ENCODE measurements at regions not wholly inside any gene's neighbourhood (a gene's known extent, or its start where the extent isn't known, plus 50 kb on each side); places are given as distances from the start of the nearest gene placed in this dataset.

GRCh38 chr2:16496426-16497388 is 168.9 kb downstream of the CYRIA start:
- DNase-seq = no peak

- DNase-seq = no peak
Observed at GRCh38 chr2:16495509-16496208, 170.0 kb downstream of the CYRIA start.

DNA sequence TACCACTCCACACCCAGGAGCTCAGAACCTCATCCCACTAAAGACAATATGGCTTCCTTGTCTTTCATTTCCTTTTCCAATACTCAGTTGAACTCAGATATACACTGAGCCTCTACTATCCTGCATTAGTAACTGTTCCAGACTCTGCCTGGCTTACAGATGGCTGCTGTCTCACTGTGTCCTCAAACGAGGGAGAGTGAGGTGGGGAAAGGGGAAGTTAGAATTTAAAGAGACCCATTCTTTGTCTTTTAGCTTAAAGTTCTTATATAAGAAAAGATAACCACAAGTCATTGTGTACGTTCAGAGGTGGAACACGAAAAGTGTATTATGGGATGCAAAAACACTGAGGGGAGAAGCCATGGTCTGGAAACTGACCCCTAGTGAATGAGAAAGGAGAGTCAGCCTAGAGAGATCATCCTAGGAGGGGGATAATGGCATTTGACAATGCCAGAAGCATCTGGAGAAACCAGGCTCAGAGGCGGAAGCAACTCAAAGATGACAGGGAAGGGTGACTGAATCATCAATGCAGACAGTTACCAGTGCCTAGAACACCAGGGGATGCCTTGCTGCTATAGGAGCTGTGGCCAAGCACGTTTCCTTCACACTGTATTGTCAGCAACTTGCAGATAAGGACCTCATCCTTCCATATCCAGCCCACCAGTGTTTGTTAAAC is 170.7 kb downstream of the CYRIA start:
- no peak for DNase-seq

DNA sequence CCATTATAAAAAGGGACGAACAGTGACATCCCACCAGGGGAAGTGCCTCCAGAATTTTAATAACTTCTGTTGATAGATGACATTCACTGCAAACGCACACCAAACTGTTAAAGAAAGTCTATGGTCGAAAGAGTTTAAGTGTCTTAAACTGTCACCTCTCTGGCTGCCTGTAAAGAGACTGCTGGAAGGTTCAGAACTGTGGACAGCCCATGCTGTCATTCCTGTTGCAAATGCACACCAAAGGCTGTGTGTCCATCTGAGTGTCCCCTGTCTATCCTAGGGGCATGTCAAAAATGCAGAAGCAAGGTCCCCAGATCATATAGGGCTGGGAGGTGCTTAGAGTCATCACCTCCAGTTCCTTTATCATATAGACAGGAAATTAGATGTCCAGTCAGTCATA is 171.8 kb downstream of the CYRIA start:
- DNase-seq = no peak

DNA sequence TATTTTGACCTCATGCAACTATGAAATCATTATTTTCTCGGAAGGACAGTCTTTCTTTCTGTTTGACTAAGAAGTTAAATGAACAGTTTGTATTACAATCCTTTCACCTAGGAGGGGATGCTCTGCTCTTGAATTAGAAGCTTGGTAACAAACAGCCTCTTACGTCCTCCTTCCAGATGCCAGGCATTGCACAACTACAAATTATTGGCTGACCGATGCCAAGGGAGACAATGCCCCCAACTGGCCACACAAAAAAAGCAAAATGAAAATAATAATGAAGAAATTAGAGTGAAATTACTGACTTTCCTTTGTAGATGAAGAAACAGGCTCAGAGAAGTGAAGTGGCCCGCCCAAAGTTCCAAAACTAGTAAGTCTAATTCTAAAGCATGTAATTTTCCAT is 177.9 kb downstream of the CYRIA start:
- no peak for DNase-seq

DNA sequence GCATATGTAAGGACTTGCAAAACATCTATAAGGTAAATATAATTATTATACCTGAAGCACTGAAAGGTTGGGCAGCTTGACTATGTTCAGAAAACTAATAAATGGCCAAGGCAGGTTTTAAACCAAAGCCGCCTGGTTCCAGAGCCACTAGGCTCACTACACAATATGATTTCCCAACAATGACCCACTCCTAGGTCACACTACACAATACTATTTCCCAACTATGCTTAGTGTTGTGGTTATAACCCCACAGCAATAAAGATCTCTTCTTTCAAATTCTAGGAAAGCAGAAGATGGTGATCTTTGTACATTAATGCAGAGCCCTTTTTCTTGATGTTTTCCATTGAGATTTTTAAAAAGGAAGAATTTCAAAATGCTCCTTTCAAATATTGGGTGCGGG is 180.4 kb downstream of the CYRIA start:
- no peak for DNase-seq

DNA sequence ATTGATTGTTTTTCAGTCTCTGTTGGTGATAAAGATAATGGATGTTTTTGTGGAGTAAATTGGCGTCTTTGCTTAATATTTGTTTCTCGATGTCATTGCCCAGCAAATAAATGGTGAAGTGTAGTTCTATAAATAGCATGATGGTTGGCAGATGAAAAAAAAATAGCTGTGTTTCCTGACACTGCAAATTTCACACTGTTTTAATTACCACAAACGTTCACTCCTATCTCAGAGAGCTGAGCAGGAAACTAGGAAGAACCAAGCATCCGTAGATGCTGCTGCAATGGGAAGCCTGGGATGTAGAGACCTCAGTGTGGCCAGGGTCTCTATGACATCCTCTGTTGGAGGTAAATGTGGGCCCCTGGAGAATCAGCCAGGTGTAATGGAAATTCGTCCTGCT is 183.2 kb downstream of the CYRIA start:
- DNase-seq = no peak

DNA sequence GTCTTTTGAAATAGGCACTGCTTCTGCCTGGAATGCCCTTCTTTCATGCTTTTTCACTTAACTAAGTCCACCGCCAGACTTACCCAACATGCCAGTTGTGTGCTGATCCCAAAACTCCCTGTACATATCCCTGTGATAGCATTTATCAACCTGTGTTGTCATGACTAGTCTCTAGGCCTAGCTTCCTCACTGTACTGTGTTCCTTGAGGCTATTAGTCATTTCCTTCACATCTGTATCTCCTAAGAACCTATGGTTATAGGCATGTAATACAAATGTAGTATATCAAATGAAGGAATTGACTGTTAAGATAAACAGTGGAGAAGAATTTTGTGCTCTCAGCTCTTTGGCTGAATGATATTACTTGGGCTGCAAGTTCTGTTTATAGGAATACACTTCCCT is 184.3 kb downstream of the CYRIA start:
- DNase-seq = no peak

DNA sequence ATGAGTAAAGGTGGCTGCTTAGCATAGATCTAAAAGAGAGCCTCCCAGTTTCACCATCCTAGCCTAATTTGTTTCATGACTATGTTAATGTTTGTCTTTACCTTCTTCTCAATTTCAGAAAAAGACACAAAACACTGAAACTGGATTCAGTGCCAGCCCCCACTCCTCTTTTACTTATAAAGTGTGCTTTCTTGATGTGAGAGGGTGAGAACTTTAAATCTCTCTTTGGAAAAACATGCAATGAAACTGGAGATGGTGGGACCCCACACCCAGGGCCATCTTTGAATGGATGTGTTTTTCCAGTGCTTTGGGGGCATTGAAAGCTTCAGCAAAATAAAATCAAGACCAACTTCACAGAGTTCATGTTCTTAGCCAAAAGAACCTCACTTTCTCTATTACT is 185.9 kb downstream of the CYRIA start:
- DNase-seq = no peak

- no peak for DNase-seq
Observed at GRCh38 chr2:16478434-16479210, 187.0 kb downstream of the CYRIA start.

DNA sequence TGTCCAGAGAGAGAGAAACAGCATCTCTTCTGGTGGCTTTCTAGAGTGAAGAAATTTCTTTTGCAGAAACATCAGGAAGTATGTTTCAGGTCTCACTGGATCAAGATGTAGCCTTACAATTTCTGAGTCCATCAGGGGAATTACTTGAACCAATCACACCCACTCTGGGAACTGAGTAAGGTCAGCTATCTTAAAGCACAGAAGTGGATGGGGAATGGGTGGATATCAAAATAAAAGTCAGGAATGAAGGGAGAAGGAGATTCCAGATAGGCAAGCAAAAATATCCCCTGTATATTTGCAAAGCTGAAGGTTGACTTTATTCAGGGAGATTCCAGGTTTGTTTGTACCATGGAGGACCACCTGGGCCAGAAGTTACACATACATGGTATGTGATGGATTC is 188.0 kb downstream of the CYRIA start:
- no peak for DNase-seq

- no peak for DNase-seq
Observed at GRCh38 chr2:16476866-16477265, 188.8 kb downstream of the CYRIA start.

- DNase-seq = no peak
Observed at GRCh38 chr2:16475986-16476567, 189.6 kb downstream of the CYRIA start.

GRCh38 chr2:16475586-16475985 is 190.0 kb downstream of the CYRIA start:
- no peak for DNase-seq

GRCh38 chr2:16473575-16473974 is 192.1 kb downstream of the CYRIA start:
- DNase-seq = no peak

DNA sequence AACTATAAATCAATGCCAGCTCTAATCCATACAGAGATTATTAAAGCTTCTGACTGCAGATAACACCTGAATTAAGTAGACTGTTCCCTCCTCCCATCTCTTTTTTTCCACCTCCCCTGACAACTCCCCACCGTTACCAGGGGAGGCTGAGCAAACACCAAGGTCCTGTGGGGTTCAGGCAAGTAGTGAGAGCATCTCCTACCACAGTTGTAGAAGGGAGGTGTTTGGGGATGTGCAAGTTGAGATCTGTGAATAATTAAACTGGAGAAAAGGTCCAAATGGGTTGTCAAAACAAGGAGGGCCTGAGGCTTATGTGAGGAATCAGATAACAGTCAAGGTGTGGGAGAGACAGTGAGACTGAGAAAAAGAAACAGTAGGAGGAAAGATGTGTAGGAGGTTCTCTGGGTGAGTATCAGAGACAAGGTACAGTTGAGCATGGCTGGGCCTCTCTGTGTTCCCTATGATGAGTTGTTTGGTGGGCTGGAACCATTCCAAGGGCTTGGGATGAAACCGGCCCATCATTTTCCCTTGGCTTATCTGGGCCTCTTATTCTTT is 194.6 kb downstream of the CYRIA start:
- no peak for DNase-seq

- no peak for DNase-seq
Observed at GRCh38 chr2:16466821-16467151, 198.8 kb downstream of the CYRIA start.

DNA sequence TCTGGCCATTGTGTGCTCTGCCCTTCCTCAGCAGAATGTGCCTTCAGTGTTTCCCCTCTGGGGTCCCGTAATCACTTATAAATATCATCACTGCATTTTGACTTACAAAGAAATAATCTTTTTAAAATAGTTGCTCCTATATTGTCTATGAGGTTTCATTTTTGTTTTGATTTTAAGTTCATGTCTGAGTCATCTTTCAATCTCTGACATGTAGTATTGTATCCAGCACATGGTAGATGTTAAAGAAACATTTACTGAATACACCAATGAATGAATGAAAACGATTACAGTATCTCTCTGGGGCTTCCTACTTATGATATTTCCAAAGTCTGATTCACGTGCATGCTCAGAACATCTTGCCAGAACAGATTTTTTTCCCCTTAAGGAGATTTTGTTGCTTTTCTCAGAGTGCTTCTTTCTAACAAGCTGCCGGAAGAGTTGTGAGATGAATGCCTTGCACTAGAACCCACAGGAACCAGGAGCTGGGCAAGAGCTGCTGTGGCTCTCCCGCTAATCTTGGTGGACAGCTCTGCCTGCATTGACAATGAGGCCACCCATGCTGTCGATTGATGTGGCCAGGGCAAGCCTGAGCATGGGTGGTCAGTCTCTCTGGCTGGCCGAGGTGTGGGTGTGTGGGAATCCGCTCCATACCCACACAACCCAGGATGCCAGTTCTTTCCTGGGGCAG is 199.4 kb downstream of the CYRIA start:
- no peak for DNase-seq

GRCh38 chr2:16464641-16465040 is 201.0 kb downstream of the CYRIA start:
- no peak for DNase-seq

GRCh38 chr2:16462958-16463357 is 202.7 kb downstream of the CYRIA start:
- no peak for DNase-seq

GRCh38 chr2:16461672-16462071 is 204.0 kb downstream of the CYRIA start:
- DNase-seq = no peak

- DNase-seq = no peak
Observed at GRCh38 chr2:16459606-16460005, 206.0 kb downstream of the CYRIA start.

Measured in effector CD4-positive, alpha-beta T cell (primary cell).